ENCODE measurements at regions not wholly inside any gene's neighbourhood (a gene's known extent, or its start where the extent isn't known, plus 50 kb on each side); places are given as distances from the start of the nearest gene placed in this dataset.

DNA sequence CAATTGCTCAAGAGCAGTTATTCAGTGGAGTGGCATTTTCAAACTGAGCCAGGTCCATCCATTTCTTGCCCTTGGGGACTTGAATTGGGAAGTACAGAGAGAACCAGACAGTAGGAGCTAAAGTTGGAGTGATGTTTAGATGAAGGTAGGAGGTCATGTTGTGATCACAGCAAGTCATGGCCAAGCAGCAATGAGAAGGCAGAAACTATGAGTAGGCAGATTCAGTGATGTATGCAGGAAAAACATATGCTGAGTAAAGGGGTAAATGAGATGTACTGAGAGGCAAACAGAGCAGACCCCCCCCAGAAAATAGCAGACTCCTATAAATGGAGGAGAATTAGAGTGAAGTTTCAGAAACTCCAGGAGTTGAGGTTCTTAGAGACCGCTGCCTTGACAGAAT is 95.8 kb downstream of the PERP start:
- TF ChIP-seq, protein P1, sequence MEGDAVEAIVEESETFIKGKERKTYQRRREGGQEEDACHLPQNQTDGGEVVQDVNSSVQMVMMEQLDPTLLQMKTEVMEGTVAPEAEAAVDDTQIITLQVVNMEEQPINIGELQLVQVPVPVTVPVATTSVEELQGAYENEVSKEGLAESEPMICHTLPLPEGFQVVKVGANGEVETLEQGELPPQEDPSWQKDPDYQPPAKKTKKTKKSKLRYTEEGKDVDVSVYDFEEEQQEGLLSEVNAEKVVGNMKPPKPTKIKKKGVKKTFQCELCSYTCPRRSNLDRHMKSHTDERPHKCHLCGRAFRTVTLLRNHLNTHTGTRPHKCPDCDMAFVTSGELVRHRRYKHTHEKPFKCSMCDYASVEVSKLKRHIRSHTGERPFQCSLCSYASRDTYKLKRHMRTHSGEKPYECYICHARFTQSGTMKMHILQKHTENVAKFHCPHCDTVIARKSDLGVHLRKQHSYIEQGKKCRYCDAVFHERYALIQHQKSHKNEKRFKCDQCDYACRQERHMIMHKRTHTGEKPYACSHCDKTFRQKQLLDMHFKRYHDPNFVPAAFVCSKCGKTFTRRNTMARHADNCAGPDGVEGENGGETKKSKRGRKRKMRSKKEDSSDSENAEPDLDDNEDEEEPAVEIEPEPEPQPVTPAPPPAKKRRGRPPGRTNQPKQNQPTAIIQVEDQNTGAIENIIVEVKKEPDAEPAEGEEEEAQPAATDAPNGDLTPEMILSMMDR (conservative IDR thresholded peaks at IDR 0.05; ENCODE audit: low read depth, low read length) = no peak
- TF ChIP-seq EZH2 (IDR thresholded peaks at IDR 0.05; ENCODE audit: low read length, unreplicated experiment) (no peak), EZH2phosphoT487 (IDR thresholded peaks at IDR 0.05; ENCODE audit: borderline replicate concordance, low read length) (no peak)
